IMR-90 (cell line): ENCODE measurements at regions not wholly inside any gene's neighbourhood (a gene's known extent, or its start where the extent isn't known, plus 50 kb on each side); places are given as distances from the start of the nearest gene placed in this dataset.

Source experiments
- BHLHE40 ChIP-seq: fragments of 150-350 bp; IDR thresholded peaks from 2 replicates; pipeline ENCODE4 v1.6.1; 2016; ENCODE audit warnings: mild to moderate bottlenecking, low read depth, low read length
- CTCF ChIP-seq: conservative IDR thresholded peaks from 2 replicates; pipeline ENCODE4 v1.5.1; 2012; ENCODE audit warnings: mild to moderate bottlenecking, low read depth, low read length, improper control_type of control experiment
- MXI1 ChIP-seq: IDR thresholded peaks from 2 replicates; pipeline ENCODE4 v1.6.1; 2012; ENCODE audit warnings: low read depth, mild to moderate bottlenecking, low read length, moderate library complexity, borderline replicate concordance
- NFE2L2 ChIP-seq: fragments of 150-350 bp; IDR thresholded peaks from 2 replicates; pipeline ENCODE4 v1.6.1; 2016; ENCODE audit warnings: low read depth, mild to moderate bottlenecking, low read length
- POLR2A ChIP-seq: IDR thresholded peaks from 2 replicates; pipeline ENCODE4 v1.6.1; 2012; ENCODE audit warnings: mild to moderate bottlenecking, low read depth, low read length
- RAD21 ChIP-seq: IDR thresholded peaks from 2 replicates; pipeline ENCODE4 v1.6.1; 2012; ENCODE audit warnings: low read length, improper control_type of control experiment
- RFX5 ChIP-seq: IDR thresholded peaks from 2 replicates; pipeline ENCODE4 v1.8.0; 2012; ENCODE audit warnings: low read depth, mild to moderate bottlenecking, low read length, moderate library complexity
- SMC3 ChIP-seq: fragments of 150-350 bp; IDR thresholded peaks from 2 replicates; pipeline ENCODE4 v1.6.1; 2016; ENCODE audit warnings: low read depth, mild to moderate bottlenecking, antibody characterized with exemption, low read length, moderate library complexity
- USF2 ChIP-seq: fragments of 150-350 bp; IDR thresholded peaks from 2 replicates; pipeline ENCODE4 v1.6.1; 2017; ENCODE audit warnings: mild to moderate bottlenecking, antibody characterized with exemption, low read length, low read depth
- TF ChIP-seq, protein P1 (sequence below): fragments of 150-350 bp; IDR thresholded peaks from 2 replicates; pipeline ENCODE4 v1.6.1; 2016; ENCODE audit warnings: low read depth, mild to moderate bottlenecking, low read length, moderate library complexity, borderline replicate concordance

DNA sequence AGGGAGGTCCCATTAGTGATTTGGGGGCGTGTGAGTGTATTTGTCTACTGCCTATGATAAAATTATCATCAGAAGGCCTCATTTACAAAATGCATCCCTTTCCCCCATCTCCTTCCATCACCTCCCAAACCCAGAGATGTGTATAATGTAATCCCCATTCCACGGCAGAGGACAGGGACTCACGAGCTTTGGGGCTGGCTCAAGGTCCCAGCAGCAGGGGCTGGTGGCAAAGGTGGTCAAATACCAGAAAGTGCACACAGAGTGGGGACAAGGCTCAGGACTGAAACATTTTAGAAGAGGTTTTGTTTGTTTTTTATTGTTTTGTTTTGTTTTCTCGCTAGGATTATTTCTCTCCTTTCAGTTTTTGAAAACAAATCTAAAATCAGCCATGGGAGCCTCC is 68.5 kb upstream of the TOP1 start:
- no peak for TF ChIP-seq CTCF
- no peak for TF ChIP-seq USF2
- no peak for TF ChIP-seq NFE2L2
- TF ChIP-seq SMC3: no peak
- no peak for TF ChIP-seq RAD21
- no peak for TF ChIP-seq POLR2A
- TF ChIP-seq RFX5: no peak
- no peak for TF ChIP-seq BHLHE40
- TF ChIP-seq, protein P1, sequence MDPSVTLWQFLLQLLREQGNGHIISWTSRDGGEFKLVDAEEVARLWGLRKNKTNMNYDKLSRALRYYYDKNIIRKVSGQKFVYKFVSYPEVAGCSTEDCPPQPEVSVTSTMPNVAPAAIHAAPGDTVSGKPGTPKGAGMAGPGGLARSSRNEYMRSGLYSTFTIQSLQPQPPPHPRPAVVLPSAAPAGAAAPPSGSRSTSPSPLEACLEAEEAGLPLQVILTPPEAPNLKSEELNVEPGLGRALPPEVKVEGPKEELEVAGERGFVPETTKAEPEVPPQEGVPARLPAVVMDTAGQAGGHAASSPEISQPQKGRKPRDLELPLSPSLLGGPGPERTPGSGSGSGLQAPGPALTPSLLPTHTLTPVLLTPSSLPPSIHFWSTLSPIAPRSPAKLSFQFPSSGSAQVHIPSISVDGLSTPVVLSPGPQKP: no peak
- no peak for TF ChIP-seq MXI1
